Prostate gland (tissue), 2 donors: ENCODE measurements at regions not wholly inside any gene's neighbourhood (a gene's known extent, or its start where the extent isn't known, plus 50 kb on each side); places are given as distances from the start of the nearest gene placed in this dataset.

Source experiments
- DNase-seq: peaks from one replicate; pipeline ENCODE4 v3.0.0-alpha.2; 2019; ENCODE audit warnings: low spot score
- H3K27ac ChIP-seq, 2 donors: fragments of 200-600 bp; sonication (generic); 2 replicates each; pipeline ENCODE4 v1.5.1; 2017 to 2019
- H3K27me3 ChIP-seq: fragments of 200-600 bp; sonication (generic); replicated peaks from 2 replicates; pipeline ENCODE4 v1.5.1; 2019; ENCODE audit not compliant: insufficient read depth
- H3K36me3 ChIP-seq, 2 donors: fragments of 200-600 bp; sonication (generic); 1 replicate in 1 of 2; 2 replicates in 1 of 2; pipeline versions ENCODE4 v1.5.1 to v1.8.1; 2017 to 2019
- H3K4me1 ChIP-seq: fragments of 200-600 bp; sonication (generic); replicated peaks from 2 replicates; pipeline ENCODE4 v1.5.1; 2019
- H3K4me3 ChIP-seq, 2 donors: fragments of 200-600 bp; sonication (generic); 2 replicates each; pipeline ENCODE4 v1.5.1; 2017 to 2019
- H3K9me3 ChIP-seq: fragments of 200-600 bp; sonication (generic); 2 replicates; pipeline ENCODE4 v1.5.1; 2017
- CTCF ChIP-seq, 4 experiments: fragments of 200-600 bp in 2 of 4; fragments of 450-650 bp in 2 of 4; sonication (generic) in 2 of 4; IDR thresholded peaks; 1 replicate in 3 of 4; 2 replicates in 1 of 4; pipeline ENCODE4 v1.5.1; 2016 to 2019; ENCODE audit warnings: antibody characterized with exemption in 4 of 4, mild to moderate bottlenecking in 2 of 4, moderate library complexity in 2 of 4
- POLR2A ChIP-seq: fragments of 450-650 bp; IDR thresholded peaks from one replicate; pipeline ENCODE4 v1.6.1; 2016; ENCODE audit warnings: antibody characterized with exemption, mild to moderate bottlenecking
- POLR2AphosphoS5 ChIP-seq: sonication (generic); formaldehyde crosslinking; IDR thresholded peaks from one replicate; pipeline ENCODE4 v1.6.1; 2017; ENCODE audit warnings: antibody characterized with exemption
- WGBS: methylation state at CpG from one replicate; pipeline ENCODE4 v1.1.5; 2018; 5-methylcytosine and 5-hydroxymethylcytosine counted together
- intact Hi-C: fragments of 100-400 bp; cut with DNase I; formaldehyde crosslinking; loops from one replicate; pipeline ENCODE4 v1.14.2; 2022

- no peaks in the 10 kb centered on the region for H3K9me3 ChIP-seq
- intact Hi-C loops, result no loop called here
- H3K27ac ChIP-seq, result no peak overlapping the region
- H3K4me3 ChIP-seq, result no peak overlapping the region
- DNase-seq, result no peak
- no peak for TF ChIP-seq POLR2AphosphoS5
- TF ChIP-seq CTCF (IDR thresholded peaks at IDR 0.05), result no peak
- no peak for TF ChIP-seq POLR2A
- no peaks in the 10 kb centered on the region for H3K36me3 ChIP-seq
- H3K4me1 ChIP-seq, result no peaks in the 10 kb centered on the region
- WGBS, result 95% methylated on average over 1 of the region's 1 CpG
- H3K27me3 ChIP-seq, result no peaks in the 10 kb centered on the region
These were observed 218.9 kb downstream of the PRDM2 start for GRCh38 chr1:13918862-13919261.

GRCh38 chr1:13921190-13921589 lies 221.2 kb downstream of the PRDM2 start:
- no peak for TF ChIP-seq POLR2AphosphoS5
- TF ChIP-seq CTCF (IDR thresholded peaks at IDR 0.05), result no peak
- no peak for TF ChIP-seq POLR2A
- H3K4me1 ChIP-seq, result no peaks in the 10 kb centered on the region
- no peaks in the 10 kb centered on the region for H3K9me3 ChIP-seq
- no peak for DNase-seq
- no peak overlapping the region for H3K4me3 ChIP-seq
- no peak overlapping the region for H3K27ac ChIP-seq
- H3K27me3 ChIP-seq, result no peaks in the 10 kb centered on the region
- 30% methylated on average over 1 of the region's 1 CpG for WGBS
- intact Hi-C loops, result no loop called here
- H3K36me3 ChIP-seq, result no peaks in the 10 kb centered on the region

GRCh38 chr1:13922466-13923110 lies 222.6 kb downstream of the PRDM2 start:
- no peak for DNase-seq
- H3K36me3 ChIP-seq, result no peaks in the 10 kb centered on the region
- intact Hi-C loops, result no loop called here
- H3K27me3 ChIP-seq, result no peaks in the 10 kb centered on the region
- no peak overlapping the region for H3K27ac ChIP-seq
- no peaks in the 10 kb centered on the region for H3K9me3 ChIP-seq
- no peaks in the 10 kb centered on the region for H3K4me1 ChIP-seq
- WGBS, result 50% methylated on average over 5 of the region's 5 CpGs
- TF ChIP-seq POLR2AphosphoS5 (no peak), CTCF (IDR thresholded peaks at IDR 0.05) (no peak), POLR2A (no peak)
- H3K4me3 ChIP-seq, result no peak overlapping the region

GRCh38 chr1:13926556-13926955 lies 226.6 kb downstream of the PRDM2 start:
- H3K27ac ChIP-seq, result no peak overlapping the region
- no peak for DNase-seq
- TF ChIP-seq POLR2AphosphoS5, result no peak
- no peak for TF ChIP-seq POLR2A
- TF ChIP-seq CTCF (IDR thresholded peaks at IDR 0.05), result no peak
- intact Hi-C loops, result no loop called here
- H3K4me3 ChIP-seq, result no peak overlapping the region
- no peaks in the 10 kb centered on the region for H3K4me1 ChIP-seq
- no peaks in the 10 kb centered on the region for H3K36me3 ChIP-seq
- H3K27me3 ChIP-seq, result no peaks in the 10 kb centered on the region
- H3K9me3 ChIP-seq, result no peaks in the 10 kb centered on the region

GRCh38 chr1:13927736-13928135 lies 227.7 kb downstream of the PRDM2 start:
- no peak for DNase-seq
- no peaks in the 10 kb centered on the region for H3K36me3 ChIP-seq
- intact Hi-C loops, result no loop called here
- H3K9me3 ChIP-seq, result no peaks in the 10 kb centered on the region
- no peak overlapping the region for H3K4me3 ChIP-seq
- no peak for TF ChIP-seq POLR2AphosphoS5
- TF ChIP-seq POLR2A, result no peak
- TF ChIP-seq CTCF (IDR thresholded peaks at IDR 0.05), result no peak
- 96% methylated on average over 3 of the region's 3 CpGs for WGBS
- H3K27ac ChIP-seq, result no peak overlapping the region
- no peaks in the 10 kb centered on the region for H3K4me1 ChIP-seq
- H3K27me3 ChIP-seq, result no peaks in the 10 kb centered on the region
